ENCODE measurements at regions not wholly inside any gene's neighbourhood (a gene's known extent, or its start where the extent isn't known, plus 50 kb on each side); places are given as distances from the start of the nearest gene placed in this dataset.

DNA sequence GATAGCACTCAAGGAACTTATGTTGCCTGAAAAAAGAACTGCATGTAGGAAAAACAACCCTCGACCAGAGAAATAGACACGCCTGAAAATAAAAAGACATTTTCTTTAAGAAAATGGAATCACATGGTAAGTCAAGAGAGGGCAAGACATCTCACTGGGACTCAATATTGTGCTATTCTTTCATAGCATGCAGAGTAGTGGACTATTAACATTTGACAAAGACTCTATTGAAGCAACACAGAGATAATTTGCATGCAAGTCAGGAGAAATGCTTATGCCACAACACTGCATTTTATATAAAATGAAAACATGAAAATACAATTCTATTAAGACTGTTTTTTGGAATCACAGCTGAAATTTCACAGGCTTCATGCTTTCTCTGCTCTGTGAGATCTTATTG lies 77.9 kb upstream of the RHOBTB1 start:
- TF ChIP-seq POLR2A (IDR thresholded peaks at IDR 0.05) (no peak), CTCF (IDR thresholded peaks at IDR 0.05) (no peak), POLR2AphosphoS5 (IDR thresholded peaks at IDR 0.05) (no peak)

Measured in suprapubic skin (tissue), 4 donors.